ENCODE measurements at regions not wholly inside any gene's neighbourhood (a gene's known extent, or its start where the extent isn't known, plus 50 kb on each side); places are given as distances from the start of the nearest gene placed in this dataset.

GRCh38 chr13:50453188-50453587 lies 390.3 kb downstream of the DLEU7 start:
- ATAC-seq (ENCODE audit: insufficient read depth, low FRiP score), result no peak
- TF ChIP-seq, protein P1, sequence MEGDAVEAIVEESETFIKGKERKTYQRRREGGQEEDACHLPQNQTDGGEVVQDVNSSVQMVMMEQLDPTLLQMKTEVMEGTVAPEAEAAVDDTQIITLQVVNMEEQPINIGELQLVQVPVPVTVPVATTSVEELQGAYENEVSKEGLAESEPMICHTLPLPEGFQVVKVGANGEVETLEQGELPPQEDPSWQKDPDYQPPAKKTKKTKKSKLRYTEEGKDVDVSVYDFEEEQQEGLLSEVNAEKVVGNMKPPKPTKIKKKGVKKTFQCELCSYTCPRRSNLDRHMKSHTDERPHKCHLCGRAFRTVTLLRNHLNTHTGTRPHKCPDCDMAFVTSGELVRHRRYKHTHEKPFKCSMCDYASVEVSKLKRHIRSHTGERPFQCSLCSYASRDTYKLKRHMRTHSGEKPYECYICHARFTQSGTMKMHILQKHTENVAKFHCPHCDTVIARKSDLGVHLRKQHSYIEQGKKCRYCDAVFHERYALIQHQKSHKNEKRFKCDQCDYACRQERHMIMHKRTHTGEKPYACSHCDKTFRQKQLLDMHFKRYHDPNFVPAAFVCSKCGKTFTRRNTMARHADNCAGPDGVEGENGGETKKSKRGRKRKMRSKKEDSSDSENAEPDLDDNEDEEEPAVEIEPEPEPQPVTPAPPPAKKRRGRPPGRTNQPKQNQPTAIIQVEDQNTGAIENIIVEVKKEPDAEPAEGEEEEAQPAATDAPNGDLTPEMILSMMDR (IDR thresholded peaks at IDR 0.05; ENCODE audit: control extremely low read depth, extremely low read depth), result no peak
- Histone ChIP-seq H3K36me3 (ENCODE audit: control insufficient read depth in 4 of 4, insufficient read depth in 4 of 4, low read length in 4 of 4) (no peaks in the 10 kb centered on the region), H3K4me3 (no peak overlapping the region), H3K9ac (ENCODE audit: insufficient read depth in 1 of 2, low read length in 2 of 2) (no peak overlapping the region), H3K27me3 (ENCODE audit: control insufficient read depth in 3 of 3, insufficient read depth in 3 of 3, low read length in 2 of 3) (no peaks in the 10 kb centered on the region), H3K27ac (ENCODE audit: low read depth in 1 of 2, low read length in 1 of 2) (peak overlapping the region in 1 of 2 donors; percentile 25), H3K9me3 (ENCODE audit: control insufficient read depth in 4 of 4, insufficient read depth in 3 of 4, low read length in 3 of 4) (no peaks in the 10 kb centered on the region), H3K4me1 (ENCODE audit: control insufficient read depth in 5 of 5, insufficient read depth in 5 of 5, low read length in 5 of 5) (peaks cover 2 to 16% (median 6%) of the 10 kb centered on the region in 5 donors)
- 55 to 58% methylated on average over 3 of the region's 3 CpGs for WGBS, 2 donors
- DNase-seq, result peak in 1 of 3 donors; percentile 22

GRCh38 chr13:50456111-50456510 lies 387.4 kb downstream of the DLEU7 start:
- no peak overlapping the region for H3K9ac ChIP-seq (ENCODE audit: insufficient read depth in 1 of 2, low read length in 2 of 2)
- H3K9me3 ChIP-seq (ENCODE audit: control insufficient read depth in 4 of 4, insufficient read depth in 3 of 4, low read length in 3 of 4), result no peaks in the 10 kb centered on the region
- H3K4me3 ChIP-seq, result no peak overlapping the region
- H3K27me3 ChIP-seq (ENCODE audit: control insufficient read depth in 3 of 3, insufficient read depth in 3 of 3, low read length in 2 of 3), result no peaks in the 10 kb centered on the region
- peaks cover 2 to 16% (median 6%) of the 10 kb centered on the region in 5 donors for H3K4me1 ChIP-seq (ENCODE audit: control insufficient read depth in 5 of 5, insufficient read depth in 5 of 5, low read length in 5 of 5)
- H3K27ac ChIP-seq (ENCODE audit: low read depth in 1 of 2, low read length in 1 of 2), result no peak overlapping the region
- no peaks in the 10 kb centered on the region for H3K36me3 ChIP-seq (ENCODE audit: control insufficient read depth in 4 of 4, insufficient read depth in 4 of 4, low read length in 4 of 4)
- peak in 1 of 3 donors; percentile 13 for DNase-seq
- TF ChIP-seq, protein P1 (IDR thresholded peaks at IDR 0.05; ENCODE audit: control extremely low read depth, extremely low read depth), result no peak
- no peak for ATAC-seq (ENCODE audit: insufficient read depth, low FRiP score)
- WGBS, 2 donors, result 81 to 84% methylated on average over 3 of the region's 3 CpGs

GRCh38 chr13:50457415-50458393 lies 385.8 kb downstream of the DLEU7 start:
- H3K27ac ChIP-seq (ENCODE audit: low read depth in 1 of 2, low read length in 1 of 2), result no peak overlapping the region
- H3K9ac ChIP-seq (ENCODE audit: insufficient read depth in 1 of 2, low read length in 2 of 2), result no peak overlapping the region
- H3K36me3 ChIP-seq (ENCODE audit: control insufficient read depth in 4 of 4, insufficient read depth in 4 of 4, low read length in 4 of 4), result no peaks in the 10 kb centered on the region
- TF ChIP-seq, protein P1 (IDR thresholded peaks at IDR 0.05; ENCODE audit: control extremely low read depth, extremely low read depth), result no peak
- H3K4me3 ChIP-seq, result no peak overlapping the region
- WGBS, 2 donors, result 30 to 81% methylated on average over 5 of the region's 5 CpGs
- no peaks in the 10 kb centered on the region for H3K9me3 ChIP-seq (ENCODE audit: control insufficient read depth in 4 of 4, insufficient read depth in 3 of 4, low read length in 3 of 4)
- H3K27me3 ChIP-seq (ENCODE audit: control insufficient read depth in 3 of 3, insufficient read depth in 3 of 3, low read length in 2 of 3), result no peaks in the 10 kb centered on the region
- H3K4me1 ChIP-seq (ENCODE audit: control insufficient read depth in 5 of 5, insufficient read depth in 5 of 5, low read length in 5 of 5), result peaks cover 2 to 15% (median 3%) of the 10 kb centered on the region in 5 donors
- ATAC-seq (ENCODE audit: insufficient read depth, low FRiP score) (peak; percentile 53), DNase-seq (no peak)

Data from lung (tissue), 11 donors.